Nephron progenitor cell (in vitro differentiated cells): ENCODE measurements at regions not wholly inside any gene's neighbourhood (a gene's known extent, or its start where the extent isn't known, plus 50 kb on each side); places are given as distances from the start of the nearest gene placed in this dataset.
A peak's percentile ranks its signal among the peaks of the same experiment; 100 is the strongest.
"Not testable (repeated sequence)": the region's sequence is repeated elsewhere in the genome, so short reads cannot be mapped to it uniquely, and the experiment has no call there.

ENCODE experiments used
- DNase-seq: peaks from one replicate; pipeline ENCODE4 v3.0.0; 2021
- H3K27ac Mint-ChIP-seq: 2 replicates; pipeline ENCODE4 v1.8.0; 2021; ENCODE audit warnings: mild to moderate bottlenecking, moderate library complexity, mixed read lengths
- H3K27me3 Mint-ChIP-seq: 2 replicates; pipeline ENCODE4 v1.8.0; 2021; ENCODE audit warnings: mild to moderate bottlenecking, low read depth, mixed read lengths; ENCODE audit not compliant: poor library complexity
- H3K36me3 Mint-ChIP-seq: 2 replicates; pipeline ENCODE4 v1.8.0; 2021; ENCODE audit warnings: low read depth, mixed read lengths
- H3K4me1 Mint-ChIP-seq: 2 replicates; pipeline ENCODE4 v1.8.0; 2021; ENCODE audit warnings: mixed read lengths
- H3K4me3 Mint-ChIP-seq: 2 replicates; pipeline ENCODE4 v1.8.0; 2021; ENCODE audit warnings: mild to moderate bottlenecking, moderate library complexity, mixed read lengths
- H3K9me3 Mint-ChIP-seq: 2 replicates; pipeline ENCODE4 v1.8.0; 2021; ENCODE audit warnings: mild to moderate bottlenecking, moderate library complexity, mixed read lengths
- CTCF ChIP-seq: fragments of 200-600 bp; sonication (generic); IDR thresholded peaks from 2 replicates; pipeline ENCODE4 v1.5.0; 2021; ENCODE audit warnings: antibody characterized with exemption

- Mint-ChIP-seq H3K27ac (no peak overlapping the region), H3K4me3 (no peak overlapping the region), H3K36me3 (peaks cover 50% of the 10 kb centered on the region), H3K9me3 (peaks cover 32% of the 10 kb centered on the region), H3K27me3 (no peaks in the 10 kb centered on the region), H3K4me1 (peaks cover 5% of the 10 kb centered on the region)
- no peak for DNase-seq
- TF ChIP-seq CTCF, result no peak
These were observed 60.3 kb upstream of the TEX264 start for GRCh38 chr3:51610708-51611107.

GRCh38 chr3:51617597-51617996 lies 53.5 kb upstream of the TEX264 start:
- Mint-ChIP-seq H3K36me3 (peaks cover 6% of the 10 kb centered on the region), H3K27ac (no peak overlapping the region), H3K4me1 (no peaks in the 10 kb centered on the region), H3K4me3 (no peak overlapping the region), H3K9me3 (no peaks in the 10 kb centered on the region), H3K27me3 (no peaks in the 10 kb centered on the region)
- no peak for TF ChIP-seq CTCF
- DNase-seq, result no peak

GRCh38 chr3:51618038-51618437 lies 53.0 kb upstream of the TEX264 start:
- not testable (repeated sequence) for H3K27me3 Mint-ChIP-seq, DNase-seq, H3K27ac Mint-ChIP-seq, H3K36me3 Mint-ChIP-seq, H3K9me3 Mint-ChIP-seq, H3K4me1 Mint-ChIP-seq, H3K4me3 Mint-ChIP-seq

GRCh38 chr3:51618496-51618895 lies 52.6 kb upstream of the TEX264 start:
- Mint-ChIP-seq H3K9me3 (no peaks in the 10 kb centered on the region), H3K27ac (no peak overlapping the region), H3K4me1 (no peaks in the 10 kb centered on the region), H3K36me3 (peaks cover 6% of the 10 kb centered on the region), H3K4me3 (no peak overlapping the region), H3K27me3 (no peaks in the 10 kb centered on the region)
- DNase-seq, result no peak
- TF ChIP-seq CTCF, result no peak

- H3K9me3 Mint-ChIP-seq, result no peaks in the 10 kb centered on the region
- H3K4me3 Mint-ChIP-seq, result no peak overlapping the region
- H3K4me1 Mint-ChIP-seq, result no peaks in the 10 kb centered on the region
- no peaks in the 10 kb centered on the region for H3K27me3 Mint-ChIP-seq
- H3K27ac Mint-ChIP-seq, result no peak overlapping the region
- no peaks in the 10 kb centered on the region for H3K36me3 Mint-ChIP-seq
- TF ChIP-seq CTCF, result no peak
- no peak for DNase-seq
These were observed 51.1 kb upstream of the TEX264 start for GRCh38 chr3:51619983-51620382.

GRCh38 chr3:51620543-51620942 lies 50.5 kb upstream of the TEX264 start:
- no peaks in the 10 kb centered on the region for H3K9me3 Mint-ChIP-seq
- peak overlapping the region; percentile 69 for H3K27ac Mint-ChIP-seq
- no peak overlapping the region for H3K4me3 Mint-ChIP-seq
- no peak for TF ChIP-seq CTCF
- no peak for DNase-seq
- H3K36me3 Mint-ChIP-seq, result no peaks in the 10 kb centered on the region
- H3K27me3 Mint-ChIP-seq, result no peaks in the 10 kb centered on the region
- no peaks in the 10 kb centered on the region for H3K4me1 Mint-ChIP-seq
